OCI-LY3 (cell line): ENCODE measurements at regions not wholly inside any gene's neighbourhood (a gene's known extent, or its start where the extent isn't known, plus 50 kb on each side); places are given as distances from the start of the nearest gene placed in this dataset.

ENCODE experiments used
- EZH2phosphoT487 ChIP-seq: fragments of 200-600 bp; shearing (Covaris generic); IDR thresholded peaks from 2 replicates; pipeline ENCODE4 v1.6.1; 2018; ENCODE audit warnings: antibody characterized with exemption, mixed run types, low read depth
- TF ChIP-seq, protein P1 (sequence below): fragments of 200-600, 300-600 bp; sonication (generic); IDR thresholded peaks from 2 replicates; pipeline ENCODE4 v1.5.1; 2014; ENCODE audit warnings: antibody characterized with exemption, low read length, low read depth

- TF ChIP-seq, protein P1, sequence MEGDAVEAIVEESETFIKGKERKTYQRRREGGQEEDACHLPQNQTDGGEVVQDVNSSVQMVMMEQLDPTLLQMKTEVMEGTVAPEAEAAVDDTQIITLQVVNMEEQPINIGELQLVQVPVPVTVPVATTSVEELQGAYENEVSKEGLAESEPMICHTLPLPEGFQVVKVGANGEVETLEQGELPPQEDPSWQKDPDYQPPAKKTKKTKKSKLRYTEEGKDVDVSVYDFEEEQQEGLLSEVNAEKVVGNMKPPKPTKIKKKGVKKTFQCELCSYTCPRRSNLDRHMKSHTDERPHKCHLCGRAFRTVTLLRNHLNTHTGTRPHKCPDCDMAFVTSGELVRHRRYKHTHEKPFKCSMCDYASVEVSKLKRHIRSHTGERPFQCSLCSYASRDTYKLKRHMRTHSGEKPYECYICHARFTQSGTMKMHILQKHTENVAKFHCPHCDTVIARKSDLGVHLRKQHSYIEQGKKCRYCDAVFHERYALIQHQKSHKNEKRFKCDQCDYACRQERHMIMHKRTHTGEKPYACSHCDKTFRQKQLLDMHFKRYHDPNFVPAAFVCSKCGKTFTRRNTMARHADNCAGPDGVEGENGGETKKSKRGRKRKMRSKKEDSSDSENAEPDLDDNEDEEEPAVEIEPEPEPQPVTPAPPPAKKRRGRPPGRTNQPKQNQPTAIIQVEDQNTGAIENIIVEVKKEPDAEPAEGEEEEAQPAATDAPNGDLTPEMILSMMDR = no peak
- TF ChIP-seq EZH2phosphoT487 = no peak
These were observed 110.1 kb upstream of the GPR26 start for GRCh38 chr10:123556049-123556448.
